IPS-18a (cell line): ENCODE measurements at regions not wholly inside any gene's neighbourhood (a gene's known extent, or its start where the extent isn't known, plus 50 kb on each side); places are given as distances from the start of the nearest gene placed in this dataset.

Experiments used
- H3K27ac ChIP-seq: one replicate; pipeline ENCODE4 v1.5.1; 2013; ENCODE audit warnings: low read length
- H3K27me3 ChIP-seq: one replicate; pipeline ENCODE4 v1.6.1; 2013; ENCODE audit warnings: mild to moderate bottlenecking, low read length; ENCODE audit not compliant: control insufficient read depth, insufficient read depth
- H3K36me3 ChIP-seq: one replicate; pipeline ENCODE4 v1.6.1; 2013; ENCODE audit warnings: low read depth, low read length; ENCODE audit not compliant: control insufficient read depth
- H3K4me1 ChIP-seq: one replicate; pipeline ENCODE4 v1.6.1; 2013; ENCODE audit warnings: low read depth, low read length; ENCODE audit not compliant: control insufficient read depth
- H3K4me3 ChIP-seq: one replicate; pipeline ENCODE4 v1.5.1; 2013; ENCODE audit warnings: low read length
- H3K9ac ChIP-seq: one replicate; pipeline ENCODE4 v1.6.1; 2013; ENCODE audit warnings: mild to moderate bottlenecking, low read length, moderate library complexity
- H3K9me3 ChIP-seq: one replicate; pipeline ENCODE4 v1.6.1; 2013; ENCODE audit warnings: low read depth, low read length; ENCODE audit not compliant: control insufficient read depth

- no peaks in the 10 kb centered on the region for H3K36me3 ChIP-seq
- H3K27ac ChIP-seq, result no peak overlapping the region
- H3K9me3 ChIP-seq, result no peaks in the 10 kb centered on the region
- no peak overlapping the region for H3K4me3 ChIP-seq
- H3K9ac ChIP-seq, result no peak overlapping the region
- no peaks in the 10 kb centered on the region for H3K27me3 ChIP-seq
- H3K4me1 ChIP-seq, result peaks cover 3% of the 10 kb centered on the region
Measured at GRCh38 chr4:81694176-81694913, 222.6 kb upstream of the RASGEF1B start.

GRCh38 chr4:81690871-81691270 lies 219.2 kb upstream of the RASGEF1B start:
- Histone ChIP-seq H3K27ac (no peak overlapping the region), H3K27me3 (no peaks in the 10 kb centered on the region), H3K9me3 (no peaks in the 10 kb centered on the region), H3K4me3 (no peak overlapping the region), H3K9ac (no peak overlapping the region), H3K4me1 (no peaks in the 10 kb centered on the region), H3K36me3 (no peaks in the 10 kb centered on the region)

GRCh38 chr4:81688085-81688484 lies 216.4 kb upstream of the RASGEF1B start:
- Histone ChIP-seq H3K4me1 (no peaks in the 10 kb centered on the region), H3K27me3 (no peaks in the 10 kb centered on the region), H3K27ac (no peak overlapping the region), H3K4me3 (no peak overlapping the region), H3K9ac (no peak overlapping the region), H3K36me3 (no peaks in the 10 kb centered on the region), H3K9me3 (no peaks in the 10 kb centered on the region)

GRCh38 chr4:81687471-81687870 lies 215.8 kb upstream of the RASGEF1B start:
- H3K9ac ChIP-seq, result no peak overlapping the region
- H3K9me3 ChIP-seq, result no peaks in the 10 kb centered on the region
- no peak overlapping the region for H3K27ac ChIP-seq
- H3K36me3 ChIP-seq, result no peaks in the 10 kb centered on the region
- H3K4me3 ChIP-seq, result no peak overlapping the region
- H3K27me3 ChIP-seq, result no peaks in the 10 kb centered on the region
- peaks cover 5% of the 10 kb centered on the region for H3K4me1 ChIP-seq

GRCh38 chr4:81685104-81685503 lies 213.4 kb upstream of the RASGEF1B start:
- H3K4me1 ChIP-seq, result peaks cover 8% of the 10 kb centered on the region
- H3K9me3 ChIP-seq, result no peaks in the 10 kb centered on the region
- H3K9ac ChIP-seq, result no peak overlapping the region
- no peak overlapping the region for H3K4me3 ChIP-seq
- H3K27ac ChIP-seq, result no peak overlapping the region
- no peaks in the 10 kb centered on the region for H3K27me3 ChIP-seq
- no peaks in the 10 kb centered on the region for H3K36me3 ChIP-seq

GRCh38 chr4:81684352-81684751 lies 212.6 kb upstream of the RASGEF1B start:
- H3K36me3 ChIP-seq, result no peaks in the 10 kb centered on the region
- H3K27me3 ChIP-seq, result no peaks in the 10 kb centered on the region
- no peak overlapping the region for H3K4me3 ChIP-seq
- H3K9me3 ChIP-seq, result no peaks in the 10 kb centered on the region
- H3K9ac ChIP-seq, result no peak overlapping the region
- H3K4me1 ChIP-seq, result peaks cover 8% of the 10 kb centered on the region
- no peak overlapping the region for H3K27ac ChIP-seq

GRCh38 chr4:81682492-81682891 lies 210.8 kb upstream of the RASGEF1B start:
- Histone ChIP-seq H3K4me3 (no peak overlapping the region), H3K27me3 (no peaks in the 10 kb centered on the region), H3K27ac (no peak overlapping the region), H3K9ac (no peak overlapping the region), H3K9me3 (no peaks in the 10 kb centered on the region), H3K36me3 (no peaks in the 10 kb centered on the region), H3K4me1 (peaks cover 8% of the 10 kb centered on the region)

- Histone ChIP-seq H3K9me3 (no peaks in the 10 kb centered on the region), H3K9ac (no peak overlapping the region), H3K27ac (no peak overlapping the region), H3K36me3 (no peaks in the 10 kb centered on the region), H3K4me1 (peaks cover 8% of the 10 kb centered on the region), H3K27me3 (no peaks in the 10 kb centered on the region), H3K4me3 (no peak overlapping the region)
Measured at GRCh38 chr4:81679315-81679714, 207.6 kb upstream of the RASGEF1B start.

- Histone ChIP-seq H3K9me3 (no peaks in the 10 kb centered on the region), H3K36me3 (no peaks in the 10 kb centered on the region), H3K9ac (no peak overlapping the region), H3K27me3 (no peaks in the 10 kb centered on the region), H3K4me1 (peaks cover 8% of the 10 kb centered on the region), H3K4me3 (no peak overlapping the region), H3K27ac (no peak overlapping the region)
Measured at GRCh38 chr4:81678801-81679200, 207.1 kb upstream of the RASGEF1B start.

- H3K27ac ChIP-seq, result no peak overlapping the region
- H3K9me3 ChIP-seq, result no peaks in the 10 kb centered on the region
- no peaks in the 10 kb centered on the region for H3K36me3 ChIP-seq
- no peak overlapping the region for H3K9ac ChIP-seq
- H3K4me3 ChIP-seq, result no peak overlapping the region
- H3K4me1 ChIP-seq, result no peaks in the 10 kb centered on the region
- no peaks in the 10 kb centered on the region for H3K27me3 ChIP-seq
Measured at GRCh38 chr4:81676537-81676936, 204.8 kb upstream of the RASGEF1B start.

- Histone ChIP-seq H3K27ac (no peak overlapping the region), H3K36me3 (no peaks in the 10 kb centered on the region), H3K9ac (no peak overlapping the region), H3K4me3 (no peak overlapping the region), H3K27me3 (no peaks in the 10 kb centered on the region), H3K9me3 (no peaks in the 10 kb centered on the region), H3K4me1 (no peaks in the 10 kb centered on the region)
Measured at GRCh38 chr4:81675791-81676393, 204.2 kb upstream of the RASGEF1B start.

GRCh38 chr4:81673961-81674360 lies 202.3 kb upstream of the RASGEF1B start:
- no peak overlapping the region for H3K27ac ChIP-seq
- no peaks in the 10 kb centered on the region for H3K9me3 ChIP-seq

More at GRCh38 chr4:81673961-81674360, 202.3 kb upstream of the RASGEF1B start:
- Histone ChIP-seq H3K4me3 (no peak overlapping the region), H3K9ac (no peak overlapping the region), H3K27me3 (no peaks in the 10 kb centered on the region), H3K4me1 (no peaks in the 10 kb centered on the region), H3K36me3 (no peaks in the 10 kb centered on the region)
